ENCODE measurements at regions not wholly inside any gene's neighbourhood (a gene's known extent, or its start where the extent isn't known, plus 50 kb on each side); places are given as distances from the start of the nearest gene placed in this dataset.

DNA sequence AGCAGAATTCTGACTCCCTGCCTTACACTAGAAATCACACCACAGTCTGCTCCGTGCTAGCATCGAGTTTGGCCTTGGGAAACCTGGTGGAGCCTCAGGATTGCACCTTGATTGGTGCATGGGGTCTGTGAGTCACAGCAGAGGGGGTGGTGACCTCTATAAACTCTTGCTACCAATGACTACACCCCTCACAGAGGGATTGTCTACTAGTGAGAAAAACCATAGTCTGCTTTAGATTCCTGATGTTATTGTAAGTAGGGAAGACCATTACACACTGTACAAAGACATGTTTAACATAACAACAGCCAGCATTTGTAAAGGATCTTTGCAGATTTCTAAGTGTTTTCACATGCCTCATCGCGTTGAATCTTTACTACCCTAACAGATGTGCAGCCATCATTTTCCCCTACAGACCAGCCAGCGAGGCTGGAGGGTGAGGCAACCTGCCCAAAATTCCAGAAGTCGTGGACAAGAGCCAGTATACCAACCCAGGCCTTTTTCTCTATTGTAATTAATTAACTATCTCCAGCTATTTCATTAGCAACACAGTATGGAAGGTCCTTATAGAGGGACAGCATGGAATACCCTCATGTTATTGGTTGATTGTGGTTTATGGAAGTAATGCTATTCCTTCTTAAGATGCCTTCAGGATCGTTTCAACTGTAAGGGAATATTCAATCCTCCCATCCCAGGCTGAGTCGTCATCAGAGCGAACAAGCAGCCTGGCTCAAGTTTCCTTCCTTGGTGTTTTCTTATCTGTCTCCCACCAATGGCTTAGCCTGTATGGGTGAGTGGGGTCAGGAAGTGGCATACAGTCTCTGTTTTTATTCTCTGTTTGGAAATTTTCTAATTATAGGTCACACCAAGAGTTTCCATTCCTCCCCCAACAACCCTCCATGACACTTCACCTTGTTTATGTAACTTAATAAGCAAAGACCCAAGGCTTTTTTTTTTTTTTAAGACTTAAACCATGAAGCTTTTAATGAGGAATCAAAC, 55.9 kb upstream of the KDR start:
- Histone ChIP-seq H3K4me1 (no peaks in the 10 kb centered on the region), H3K4me3 (no peak overlapping the region), H3K36me3 (ENCODE audit: low read depth, missing control alignments) (no peaks in the 10 kb centered on the region), H3K9me3 (no peaks in the 10 kb centered on the region), H3K27me3 (no peaks in the 10 kb centered on the region), H3K27ac (no peak overlapping the region)
- intact Hi-C loops (cut with DNase I; ENCODE audit: low total_unique reads), result no loop called here
- TF ChIP-seq, protein P1, sequence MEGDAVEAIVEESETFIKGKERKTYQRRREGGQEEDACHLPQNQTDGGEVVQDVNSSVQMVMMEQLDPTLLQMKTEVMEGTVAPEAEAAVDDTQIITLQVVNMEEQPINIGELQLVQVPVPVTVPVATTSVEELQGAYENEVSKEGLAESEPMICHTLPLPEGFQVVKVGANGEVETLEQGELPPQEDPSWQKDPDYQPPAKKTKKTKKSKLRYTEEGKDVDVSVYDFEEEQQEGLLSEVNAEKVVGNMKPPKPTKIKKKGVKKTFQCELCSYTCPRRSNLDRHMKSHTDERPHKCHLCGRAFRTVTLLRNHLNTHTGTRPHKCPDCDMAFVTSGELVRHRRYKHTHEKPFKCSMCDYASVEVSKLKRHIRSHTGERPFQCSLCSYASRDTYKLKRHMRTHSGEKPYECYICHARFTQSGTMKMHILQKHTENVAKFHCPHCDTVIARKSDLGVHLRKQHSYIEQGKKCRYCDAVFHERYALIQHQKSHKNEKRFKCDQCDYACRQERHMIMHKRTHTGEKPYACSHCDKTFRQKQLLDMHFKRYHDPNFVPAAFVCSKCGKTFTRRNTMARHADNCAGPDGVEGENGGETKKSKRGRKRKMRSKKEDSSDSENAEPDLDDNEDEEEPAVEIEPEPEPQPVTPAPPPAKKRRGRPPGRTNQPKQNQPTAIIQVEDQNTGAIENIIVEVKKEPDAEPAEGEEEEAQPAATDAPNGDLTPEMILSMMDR (IDR thresholded peaks at IDR 0.05), result no peak
- TF ChIP-seq POLR2A (IDR thresholded peaks at IDR 0.05), result no peak
- DNase-seq, result no peak
- 57 to 63% methylated on average over 9 of the region's 9 CpGs for WGBS, 2 donors

- no peak for TF ChIP-seq POLR2A (IDR thresholded peaks at IDR 0.05)
- TF ChIP-seq, protein P1 (IDR thresholded peaks at IDR 0.05), result no peak
- no peaks in the 10 kb centered on the region for H3K27me3 ChIP-seq
- intact Hi-C loops (cut with DNase I; ENCODE audit: low total_unique reads), result no loop called here
- H3K36me3 ChIP-seq (ENCODE audit: low read depth, missing control alignments), result no peaks in the 10 kb centered on the region
- 49 to 51% methylated on average over 8 of the region's 8 CpGs for WGBS, 2 donors
- H3K27ac ChIP-seq, result no peak overlapping the region
- H3K4me3 ChIP-seq, result no peak overlapping the region
- H3K9me3 ChIP-seq, result no peaks in the 10 kb centered on the region
- H3K4me1 ChIP-seq, result no peaks in the 10 kb centered on the region
- no peak for DNase-seq
Measured at GRCh38 chr4:55183926-55184599, 58.7 kb upstream of the KDR start.

DNA sequence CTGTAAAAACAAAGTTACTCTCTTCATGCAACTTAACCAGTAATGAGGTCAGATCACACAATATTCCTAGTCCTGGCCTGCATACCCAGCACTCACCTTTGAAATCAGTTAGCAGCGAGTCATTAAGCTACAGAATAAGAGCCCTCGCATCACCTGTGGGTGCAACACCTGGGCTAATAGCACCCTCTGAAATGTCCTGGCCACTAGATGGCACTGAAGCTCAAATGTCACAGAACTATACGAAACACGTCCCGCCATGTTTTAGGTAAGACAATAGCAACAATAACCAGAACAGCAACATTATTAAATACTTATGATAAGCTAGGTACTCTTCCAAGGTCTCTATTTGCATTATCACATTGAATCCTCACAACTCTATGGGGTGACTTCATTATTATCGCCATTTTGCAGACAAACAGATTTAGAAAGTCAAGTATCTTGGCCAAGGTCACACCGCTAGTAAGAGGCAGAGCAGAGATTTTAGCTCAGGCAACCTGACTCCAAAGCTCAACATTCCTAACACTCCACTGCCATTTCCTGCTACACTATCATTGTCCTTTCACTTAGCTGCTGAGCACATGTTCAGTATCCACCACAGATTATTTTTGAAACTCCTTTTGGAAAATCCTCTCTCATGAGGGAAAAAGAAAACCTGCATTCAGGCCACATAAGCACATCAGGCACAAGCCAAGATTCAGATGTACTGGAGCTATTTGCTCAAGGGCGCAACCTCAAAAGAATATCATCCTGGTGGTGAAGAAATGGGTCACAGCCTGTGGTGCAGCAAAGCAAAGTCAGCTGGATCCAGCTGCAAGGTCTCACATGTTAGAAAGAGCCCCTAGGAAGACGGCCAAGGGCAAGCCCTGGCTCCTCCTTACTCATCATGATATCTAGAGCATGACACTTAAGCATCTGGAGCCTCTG, 59.5 kb upstream of the KDR start:
- intact Hi-C loops (cut with DNase I; ENCODE audit: low total_unique reads), result no loop called here
- peak; percentile 52 for DNase-seq
- Histone ChIP-seq H3K27me3 (no peaks in the 10 kb centered on the region), H3K27ac (no peak overlapping the region), H3K36me3 (ENCODE audit: low read depth, missing control alignments) (no peaks in the 10 kb centered on the region), H3K9me3 (no peaks in the 10 kb centered on the region), H3K4me1 (no peaks in the 10 kb centered on the region), H3K4me3 (no peak overlapping the region)
- WGBS, 2 donors, result 55 to 60% methylated on average over 9 of the region's 9 CpGs
- TF ChIP-seq, protein P1 (IDR thresholded peaks at IDR 0.05), result peak in 1 of 3 experiments; percentile 27
- TF ChIP-seq POLR2A (IDR thresholded peaks at IDR 0.05), result no peak

- Histone ChIP-seq H3K36me3 (ENCODE audit: low read depth, missing control alignments) (no peaks in the 10 kb centered on the region), H3K27ac (no peak overlapping the region), H3K4me3 (no peak overlapping the region), H3K27me3 (no peaks in the 10 kb centered on the region), H3K4me1 (no peaks in the 10 kb centered on the region), H3K9me3 (no peaks in the 10 kb centered on the region)
- TF ChIP-seq POLR2A (IDR thresholded peaks at IDR 0.05), result no peak
- TF ChIP-seq, protein P1 (IDR thresholded peaks at IDR 0.05), result no peak
- intact Hi-C loops (cut with DNase I; ENCODE audit: low total_unique reads), result no loop called here
- no peak for DNase-seq
Measured at GRCh38 chr4:55186123-55186522, 60.7 kb upstream of the KDR start.
